ENCODE measurements at regions not wholly inside any gene's neighbourhood (a gene's known extent, or its start where the extent isn't known, plus 50 kb on each side); places are given as distances from the start of the nearest gene placed in this dataset.
"Not testable (repeated sequence)": the region's sequence is repeated elsewhere in the genome, so short reads cannot be mapped to it uniquely, and the experiment has no call there.

- no peak for DNase-seq
These were observed 168.0 kb upstream of the C1orf174 start for GRCh38 chr1:4068076-4068475.

- no peak for DNase-seq
These were observed 171.6 kb upstream of the C1orf174 start for GRCh38 chr1:4071653-4072052.

DNA sequence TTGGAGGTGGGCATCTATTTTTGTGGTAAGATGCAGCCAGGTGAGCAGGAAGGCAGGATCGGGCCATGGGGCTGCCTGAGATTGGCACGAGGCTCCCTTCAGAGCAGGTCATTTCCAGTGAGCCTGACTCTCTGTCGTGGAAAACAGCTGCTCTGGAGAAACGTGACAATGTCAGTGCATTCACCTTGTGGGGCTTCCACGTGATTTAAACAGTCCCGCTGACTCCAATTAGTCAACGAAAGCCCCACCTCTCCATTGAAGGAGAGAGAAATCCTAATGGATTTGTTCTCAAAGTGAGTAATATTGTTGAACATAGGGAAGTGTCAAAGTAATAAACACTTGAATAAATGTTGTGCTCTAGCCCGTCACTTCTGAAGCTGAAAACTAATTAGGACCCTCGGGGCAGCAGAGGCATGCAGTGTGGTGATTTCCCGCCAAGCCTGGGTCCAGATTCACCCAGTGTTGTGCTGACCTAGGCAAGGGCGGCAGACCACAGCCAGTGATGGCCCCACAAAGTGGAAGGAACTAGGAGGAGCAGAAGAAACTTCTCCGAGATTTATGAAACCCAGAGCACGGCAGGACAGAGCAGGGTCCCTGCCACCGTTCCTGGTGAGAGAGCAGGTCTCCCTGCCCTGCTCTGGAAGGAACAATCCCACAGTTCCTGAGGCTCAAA is 172.5 kb upstream of the C1orf174 start:
- DNase-seq: no peak

GRCh38 chr1:4075436-4076225 is 175.6 kb upstream of the C1orf174 start:
- DNase-seq: no peak

DNA sequence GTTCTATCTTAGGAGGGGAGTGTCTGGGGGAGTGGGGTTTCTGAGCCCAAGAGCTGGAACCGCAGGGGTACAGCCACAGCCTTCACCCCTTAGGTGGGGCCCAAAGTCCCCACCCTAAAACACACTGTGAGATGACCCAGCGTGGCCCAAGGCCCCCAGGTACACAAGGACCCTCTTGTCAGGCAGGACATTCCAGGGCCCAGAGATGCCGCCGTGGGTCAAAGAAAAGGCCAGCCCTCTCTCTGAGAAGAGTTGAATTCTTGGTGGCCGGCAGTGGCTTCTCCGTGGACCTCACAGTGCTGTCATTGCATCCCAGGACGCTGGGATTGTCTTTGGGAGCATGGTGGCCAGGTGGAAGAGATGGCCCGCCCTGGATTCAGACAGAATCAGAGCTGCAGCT is 176.3 kb upstream of the C1orf174 start:
- DNase-seq: no peak

DNA sequence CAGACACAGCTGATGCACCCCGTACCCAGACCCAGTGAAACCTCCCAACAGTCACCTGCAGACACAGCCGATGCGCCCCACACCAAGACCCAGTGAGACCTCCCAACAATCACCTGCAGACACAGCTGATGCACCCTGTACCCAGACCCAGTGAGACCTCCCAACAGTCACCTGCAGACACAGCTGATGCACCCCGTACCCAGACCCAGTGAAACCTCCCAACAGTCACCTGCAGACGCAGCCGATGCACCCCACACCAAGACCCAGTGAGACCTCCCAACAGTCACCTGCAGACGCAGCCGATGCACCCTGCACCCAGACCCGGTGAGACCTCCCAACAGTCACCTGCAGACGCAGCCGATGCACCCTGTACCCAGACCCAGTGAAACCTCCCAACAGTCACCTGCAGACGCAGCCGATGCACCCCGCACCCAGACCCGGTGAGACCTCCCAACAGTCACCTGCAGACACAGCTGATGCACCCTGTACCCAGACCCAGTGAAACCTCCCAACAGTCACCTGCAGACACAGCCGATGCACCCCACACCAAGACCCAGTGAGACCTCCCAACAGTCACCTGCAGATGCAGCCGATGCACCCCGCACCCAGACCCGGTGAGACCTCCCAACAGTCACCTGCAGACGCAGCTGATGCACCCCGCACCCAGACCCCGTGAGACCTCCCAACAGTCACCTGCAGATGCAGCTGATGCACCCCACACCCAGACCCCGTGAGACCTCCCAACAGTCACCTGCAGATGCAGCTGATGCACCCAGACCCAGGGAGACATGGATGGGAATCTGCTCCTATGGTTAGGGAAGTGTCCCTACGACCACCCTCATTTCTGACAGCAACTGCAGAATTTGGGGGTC is 178.3 kb upstream of the C1orf174 start:
- not testable (repeated sequence) for DNase-seq

DNA sequence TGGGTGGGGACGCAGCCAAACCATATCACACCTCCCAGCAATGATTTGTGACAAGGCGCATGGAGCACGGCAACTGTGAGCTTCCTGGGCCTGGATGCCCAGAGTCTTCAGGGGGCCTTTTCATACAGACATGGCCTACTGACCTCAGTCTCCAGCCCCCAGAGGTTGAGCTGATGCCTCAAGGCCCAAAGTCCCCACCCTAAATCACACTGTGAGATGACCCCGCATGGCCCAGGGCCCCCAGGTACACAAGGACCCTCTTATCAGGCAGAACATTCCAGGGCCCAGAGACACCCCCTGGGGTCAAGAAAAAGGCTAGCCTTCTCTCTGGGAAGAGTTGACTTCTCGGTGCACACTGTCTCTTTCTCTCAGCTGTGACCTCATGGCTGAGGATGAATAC is 179.7 kb upstream of the C1orf174 start:
- DNase-seq: no peak

GRCh38 chr1:4081806-4082711 is 182.0 kb upstream of the C1orf174 start:
- no peak for DNase-seq

DNA sequence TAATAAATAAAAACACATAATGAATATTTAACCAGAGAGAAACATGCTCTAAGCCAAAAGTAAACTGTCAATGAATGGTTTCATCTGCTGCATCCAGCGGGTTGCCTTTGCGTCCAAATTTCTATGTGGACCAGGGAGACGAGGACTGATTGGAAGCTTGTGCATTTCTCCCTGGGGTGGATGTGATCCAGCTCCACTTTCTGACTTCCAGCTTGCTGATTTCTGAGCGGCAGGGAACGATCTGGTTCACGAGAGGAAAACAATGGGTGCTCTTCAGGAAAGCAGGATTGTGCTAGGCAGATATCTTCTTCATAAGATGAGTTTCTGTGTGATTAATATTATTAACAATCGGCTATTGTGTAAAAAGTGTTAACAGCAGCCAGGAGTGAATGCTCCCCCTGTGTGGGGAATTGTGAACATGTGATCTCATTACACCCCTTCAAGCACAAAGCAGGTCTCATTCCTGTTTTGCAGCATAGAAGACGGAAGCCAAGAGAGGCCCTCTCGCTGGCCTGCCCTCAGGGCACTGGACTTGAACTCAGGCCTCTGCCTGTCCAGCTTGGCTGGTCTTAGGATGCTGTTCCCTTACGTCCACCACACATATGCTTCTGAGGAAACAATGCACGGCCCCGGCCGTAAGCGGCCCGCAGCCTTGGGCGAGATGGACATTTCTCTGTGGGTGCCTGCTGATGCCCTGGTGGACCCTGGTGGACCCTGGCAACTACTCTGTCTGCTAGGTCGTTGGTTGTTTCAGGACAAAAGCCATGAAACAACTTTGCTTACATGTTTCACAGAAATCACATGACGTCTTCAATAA is 183.4 kb upstream of the C1orf174 start:
- DNase-seq: no peak

GRCh38 chr1:4084048-4084431 is 184.0 kb upstream of the C1orf174 start:
- no peak for DNase-seq

- no peak for DNase-seq
These were observed 184.4 kb upstream of the C1orf174 start for GRCh38 chr1:4084446-4084845.

DNA sequence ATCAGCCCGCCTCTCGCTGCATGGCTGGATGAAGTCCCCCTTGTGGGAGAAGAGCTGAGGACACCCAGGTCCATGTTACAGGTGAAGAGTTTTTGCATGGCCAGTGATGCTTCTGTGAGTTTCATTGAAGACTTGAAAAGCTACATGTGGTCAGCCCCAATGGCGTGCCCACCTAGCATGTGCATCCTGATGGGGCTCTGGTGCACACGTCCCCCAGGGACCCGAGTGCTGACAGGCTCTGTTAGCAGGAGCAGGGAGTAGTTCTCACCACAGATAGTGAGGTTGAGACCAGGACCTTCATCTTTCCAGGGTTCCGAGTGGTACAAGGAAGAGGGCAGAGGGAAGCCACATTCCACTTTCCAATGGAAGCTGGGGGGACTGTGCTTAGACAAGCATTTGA is 184.8 kb upstream of the C1orf174 start:
- DNase-seq: no peak

GRCh38 chr1:4085546-4085945 is 185.5 kb upstream of the C1orf174 start:
- DNase-seq: no peak

DNA sequence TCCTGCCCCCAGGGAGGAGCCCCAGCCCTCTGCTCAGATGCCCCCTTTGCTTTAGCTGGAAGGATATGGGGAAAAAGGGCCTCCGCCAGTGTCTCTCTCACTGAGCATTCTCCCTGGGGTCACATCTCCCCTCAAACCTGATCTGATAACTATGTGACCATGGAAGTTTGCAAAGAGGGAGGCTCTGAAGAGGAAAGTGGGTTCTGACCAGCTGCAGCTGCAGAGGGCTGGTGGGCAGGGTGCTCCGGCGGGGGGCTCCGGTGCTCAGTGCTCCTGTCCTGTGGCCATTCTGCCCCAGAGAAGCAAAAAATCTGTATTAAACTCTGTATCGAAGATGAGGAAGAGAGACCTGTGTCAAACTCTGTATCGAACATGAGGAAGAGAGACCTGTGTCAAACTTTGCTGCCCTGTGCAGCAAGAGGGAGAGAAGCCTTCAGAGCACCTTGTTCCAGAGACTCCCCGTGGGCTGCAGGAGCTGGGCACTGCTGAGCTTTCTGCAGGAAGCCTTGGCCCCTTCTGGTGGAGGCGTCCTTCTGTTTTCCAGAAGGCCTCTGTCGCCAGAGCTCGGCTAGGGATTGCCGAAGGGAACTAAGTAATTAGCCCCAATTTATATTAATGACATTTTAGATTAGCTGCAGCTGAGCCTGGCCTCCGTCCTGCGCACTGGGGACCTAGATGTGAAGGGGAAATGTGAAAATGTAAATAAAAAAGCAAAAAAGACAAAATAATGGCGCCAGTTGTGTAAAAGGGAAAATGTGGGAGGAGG is 186.2 kb upstream of the C1orf174 start:
- no peak for DNase-seq

DNA sequence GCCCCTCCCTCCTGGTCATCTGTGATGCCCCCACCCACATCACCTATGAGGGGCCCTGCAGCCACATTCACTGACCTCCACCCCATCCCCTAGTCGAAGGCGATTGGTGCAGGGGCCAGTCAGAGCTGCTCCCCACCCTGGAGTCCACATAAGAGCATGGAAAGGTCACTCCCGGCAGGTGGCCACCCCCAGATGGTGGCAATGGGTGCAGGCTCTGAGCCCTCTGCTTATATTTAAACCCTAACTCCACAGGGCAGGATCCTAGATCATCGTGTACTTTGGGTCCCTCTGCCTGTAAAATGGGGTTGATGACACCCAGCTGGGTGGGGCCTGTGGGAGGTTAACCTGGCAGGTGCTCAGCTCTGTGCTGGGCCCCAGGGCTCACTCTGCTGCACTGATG is 186.8 kb upstream of the C1orf174 start:
- no peak for DNase-seq

DNA sequence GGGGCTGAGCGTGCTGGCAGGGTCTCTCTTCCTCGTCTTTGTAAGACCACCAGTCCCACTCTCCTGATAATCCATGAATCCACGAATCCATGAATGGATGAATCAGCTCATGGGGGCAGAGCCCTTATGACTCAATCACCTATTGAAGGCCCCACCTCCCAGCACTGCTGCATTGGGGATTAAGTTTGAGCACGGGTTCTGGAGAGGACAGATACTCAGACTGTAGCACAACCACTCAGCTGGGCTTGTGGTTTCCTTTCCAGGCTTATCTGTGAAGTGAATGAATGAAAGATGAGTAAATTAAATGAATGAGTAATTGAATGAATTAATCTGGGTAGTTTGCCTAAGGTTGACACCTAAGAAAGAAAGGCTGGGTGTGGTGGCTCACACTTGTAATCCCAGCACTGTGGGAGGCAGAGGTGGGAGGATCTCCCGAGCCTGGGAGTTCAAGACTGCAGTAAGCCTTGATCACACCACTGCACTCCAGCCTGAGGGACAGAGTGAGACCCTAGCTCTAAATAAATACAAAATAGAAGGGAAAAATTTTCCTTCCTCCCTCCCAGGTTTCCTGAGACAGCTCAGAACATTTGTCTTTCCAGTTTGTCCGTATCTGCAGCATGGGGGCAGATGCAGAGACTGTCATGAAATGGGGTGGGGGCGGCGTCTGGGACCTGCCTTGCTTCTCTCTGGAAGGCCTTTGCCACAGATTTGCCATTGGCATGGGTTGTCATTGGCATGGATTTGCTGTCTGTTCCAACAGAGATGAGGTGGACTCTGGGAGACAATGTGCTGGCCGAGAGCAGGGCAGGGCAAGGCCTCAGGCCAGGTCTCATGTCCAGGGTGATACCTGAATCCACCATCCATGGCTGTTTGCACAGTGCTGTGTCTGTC is 187.7 kb upstream of the C1orf174 start:
- no peak for DNase-seq

- no peak for DNase-seq
These were observed 188.6 kb upstream of the C1orf174 start for GRCh38 chr1:4088676-4089075.

GRCh38 chr1:4089421-4090175 is 189.5 kb upstream of the C1orf174 start:
- DNase-seq: no peak

- DNase-seq: no peak
These were observed 190.5 kb upstream of the C1orf174 start for GRCh38 chr1:4090556-4090955.
